NCI-H146 treated with DMSO at 0.1 percent for 48 hours (cell line): ENCODE measurements at regions not wholly inside any gene's neighbourhood (a gene's known extent, or its start where the extent isn't known, plus 50 kb on each side); places are given as distances from the start of the nearest gene placed in this dataset.
"Not testable (repeated sequence)": the region's sequence is repeated elsewhere in the genome, so short reads cannot be mapped to it uniquely, and the experiment has no call there.

Source experiments
- DNase-seq: peaks from one replicate; lab custom pipeline; 2025; ENCODE audit not compliant: unreplicated experiment; lab: John Stamatoyannopoulos, UW

DNA sequence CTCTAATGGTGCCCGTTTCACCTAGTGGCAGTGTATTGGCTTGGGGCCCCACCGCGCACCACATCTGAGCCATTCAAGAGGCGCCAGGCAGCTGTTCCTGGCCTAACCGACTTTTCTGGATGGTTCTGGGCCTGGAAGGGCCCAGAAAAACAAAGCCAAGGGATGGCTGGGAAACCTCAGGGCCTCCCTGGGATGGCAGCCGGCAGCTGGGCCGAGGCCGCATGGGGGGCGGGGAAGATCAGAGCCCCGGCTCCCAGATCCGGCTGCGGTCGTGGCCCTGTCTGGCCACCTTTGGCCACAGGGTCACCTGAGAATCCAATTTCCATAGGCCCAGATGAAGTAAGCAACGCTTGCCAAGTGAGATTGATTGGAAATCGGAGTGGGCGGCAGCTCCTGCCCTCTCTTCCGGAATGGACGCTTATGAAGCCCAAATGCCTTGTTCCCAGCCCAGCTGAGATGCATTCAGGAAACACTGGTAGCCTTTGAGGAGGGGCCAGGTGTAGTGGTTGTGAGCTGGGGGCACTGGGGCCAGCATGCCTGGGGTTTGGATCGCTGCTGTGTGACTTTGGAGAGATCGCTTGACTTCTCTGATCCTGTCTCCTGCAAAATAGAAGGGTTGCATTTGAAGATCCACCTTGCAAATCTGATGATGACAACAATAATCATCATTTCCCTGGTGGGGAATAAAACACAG, 163.8 kb upstream of the GSE1 start:
- DNase-seq, result peak; percentile 46

- no peak for DNase-seq
Measured at GRCh38 chr16:85449885-85450245, 163.3 kb upstream of the GSE1 start.

DNA sequence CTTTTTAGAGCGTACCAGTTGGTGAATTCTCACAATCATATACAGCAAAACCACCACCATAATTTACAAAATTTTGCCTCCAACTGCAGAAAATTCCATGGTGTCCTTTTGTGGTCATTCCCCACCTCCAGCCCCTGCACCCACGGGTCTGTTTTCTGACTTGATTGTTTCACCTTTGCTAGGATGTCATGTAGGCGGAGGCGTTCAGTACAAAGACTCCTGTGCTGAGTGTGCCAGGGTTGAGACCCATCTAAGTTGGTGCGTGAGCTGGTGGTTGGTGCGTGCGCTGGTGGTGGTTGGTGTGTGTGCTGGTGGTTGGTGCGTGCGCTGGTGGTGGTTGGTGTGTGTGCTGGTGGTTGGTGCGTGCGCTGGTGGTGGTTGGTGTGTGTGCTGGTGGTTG, 162.0 kb upstream of the GSE1 start:
- not testable (repeated sequence) for DNase-seq

GRCh38 chr16:85451641-85452363, 161.3 kb upstream of the GSE1 start:
- DNase-seq, result peak; percentile 29

DNA sequence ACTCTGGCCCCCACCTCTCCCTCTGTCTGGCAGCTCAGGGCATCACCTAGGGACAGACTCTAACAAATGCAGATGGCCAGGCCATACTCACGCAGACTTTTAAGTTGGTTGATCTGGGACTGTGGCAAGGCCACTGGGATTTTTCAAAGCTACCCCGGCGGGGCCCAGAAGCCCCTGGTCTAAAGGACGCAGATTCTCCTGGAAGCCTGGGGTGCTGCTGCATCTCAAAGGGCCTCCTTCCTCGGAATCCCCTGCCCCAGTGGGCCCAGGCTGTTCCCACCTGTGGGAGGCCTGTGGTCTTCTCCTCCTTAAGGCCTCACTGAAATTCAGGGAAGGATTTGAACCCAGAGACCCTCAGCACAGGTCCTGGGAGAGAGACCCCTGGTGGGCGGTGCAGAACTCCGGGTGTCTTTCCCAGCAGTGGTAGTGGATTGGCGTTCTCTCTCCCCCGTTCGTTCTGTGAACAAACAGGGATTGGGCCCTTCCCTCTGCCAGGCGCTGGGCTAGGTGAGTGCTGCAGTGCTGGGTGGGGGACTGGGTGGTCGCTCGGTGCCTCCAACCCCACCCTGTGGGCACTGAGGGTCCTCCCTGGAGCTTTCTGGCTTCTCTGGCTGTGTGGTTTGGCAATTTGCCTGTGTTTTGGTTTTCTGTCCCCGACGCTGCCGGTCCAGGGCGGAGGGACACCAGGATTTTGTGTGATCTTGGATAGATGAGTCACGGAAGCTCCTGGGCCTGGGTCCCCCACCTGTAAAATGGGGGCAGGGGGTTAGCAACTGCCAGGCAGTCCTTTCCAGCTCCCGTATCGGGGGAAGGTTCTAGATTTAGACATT, 160.5 kb upstream of the GSE1 start:
- DNase-seq, result no peak

DNA sequence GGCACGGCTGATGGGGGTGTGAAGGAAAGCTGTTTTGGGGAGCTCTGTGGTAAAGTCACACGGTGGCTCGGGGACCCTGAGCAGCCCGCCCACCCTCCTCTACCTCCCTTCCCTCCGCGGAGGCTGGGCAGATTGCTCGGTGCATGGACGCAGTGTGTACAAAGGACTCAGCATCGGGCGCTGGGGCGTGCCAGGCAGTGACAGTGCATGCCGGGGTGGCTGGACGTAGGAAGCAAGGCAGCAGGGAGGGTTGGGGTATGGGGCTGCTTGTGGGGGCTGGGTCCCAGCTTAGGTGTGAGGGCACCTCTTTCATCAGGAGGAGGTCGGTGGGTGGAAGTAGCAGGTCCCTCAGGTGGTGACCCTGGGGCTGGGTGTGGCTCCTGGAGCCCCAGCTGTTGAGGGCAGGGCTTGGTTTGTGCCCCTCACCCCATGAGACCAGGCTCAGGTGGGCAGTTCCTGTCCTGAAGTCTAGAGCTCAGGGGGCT, 159.9 kb upstream of the GSE1 start:
- no peak for DNase-seq

GRCh38 chr16:85453703-85454102, 159.4 kb upstream of the GSE1 start:
- DNase-seq, result no peak

DNA sequence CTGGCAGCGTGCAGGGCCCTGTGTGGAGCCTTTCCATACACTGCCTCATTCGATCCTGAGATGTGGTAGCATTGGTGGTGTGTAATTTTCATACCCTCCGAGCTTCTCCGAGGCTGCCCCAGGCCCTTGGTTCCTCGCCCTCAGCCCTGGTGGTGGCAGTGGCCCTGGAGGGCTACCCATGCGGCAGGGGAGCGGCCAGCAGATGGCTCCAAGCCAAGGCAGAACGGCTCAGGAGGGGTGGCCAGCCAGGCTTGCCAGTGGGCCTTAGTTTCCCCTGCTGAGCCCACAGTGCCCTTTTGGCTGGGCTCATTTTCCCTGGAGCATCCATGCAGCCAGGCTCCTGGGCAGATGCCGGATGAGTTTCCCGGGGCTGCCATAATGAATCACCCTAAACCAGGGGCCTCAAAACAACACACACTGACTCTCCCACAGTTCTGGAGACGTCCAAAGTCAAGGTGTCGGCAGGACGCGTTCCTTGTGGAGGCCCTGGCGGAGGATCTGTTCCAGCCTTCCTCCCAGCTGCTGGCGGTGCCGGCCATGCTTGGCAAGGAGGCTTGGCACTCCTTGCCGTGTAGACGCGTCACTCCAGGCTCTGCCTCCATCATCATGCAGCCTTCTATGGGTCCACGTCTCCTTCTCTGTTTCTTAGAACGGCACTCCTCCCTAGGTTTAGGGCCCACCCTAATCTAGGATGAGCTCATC, 158.8 kb upstream of the GSE1 start:
- no peak for DNase-seq

DNA sequence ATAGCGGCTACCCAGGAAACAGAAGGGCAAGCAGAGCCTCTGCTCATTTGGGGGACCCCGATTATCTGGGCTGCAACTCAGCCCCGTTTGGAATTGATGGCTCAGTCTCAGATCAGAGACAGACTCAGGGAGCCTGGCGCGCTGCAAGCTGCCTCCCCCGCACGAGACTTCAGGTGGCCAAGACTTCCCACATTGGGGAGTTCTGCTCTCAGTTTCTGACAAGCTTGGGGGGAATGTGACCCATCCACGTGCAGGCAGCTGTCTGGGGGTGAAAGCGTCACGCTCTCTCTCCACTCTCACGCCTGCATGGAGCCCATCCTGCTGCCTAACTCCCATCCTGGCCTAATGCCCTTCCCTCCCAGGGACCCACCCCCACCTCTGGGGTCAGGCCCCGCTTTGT, 157.6 kb upstream of the GSE1 start:
- DNase-seq, result no peak

DNA sequence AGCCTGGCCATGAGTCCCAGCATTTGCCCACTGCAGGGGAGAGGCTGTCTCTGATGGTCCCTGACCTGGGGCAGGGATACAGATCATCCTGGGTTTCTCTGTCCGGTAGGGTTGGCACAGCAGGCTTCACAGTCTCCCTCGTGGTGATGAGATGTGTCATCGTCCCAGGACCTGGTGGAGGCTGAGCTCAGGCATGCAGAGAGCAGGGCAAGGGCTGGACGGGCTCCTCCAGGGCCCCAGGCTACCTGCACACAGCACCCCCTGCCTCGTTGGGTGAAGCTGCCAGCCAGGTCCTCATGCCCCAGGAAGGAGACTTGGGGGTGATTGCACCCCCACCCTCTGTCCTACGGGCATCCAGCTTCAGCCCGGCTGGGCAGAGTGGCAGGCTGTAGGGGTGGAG, 155.8 kb upstream of the GSE1 start:
- no peak for DNase-seq

- no peak for DNase-seq
Measured at GRCh38 chr16:85458968-85459367, 154.2 kb upstream of the GSE1 start.

GRCh38 chr16:85459529-85460251, 153.4 kb upstream of the GSE1 start:
- no peak for DNase-seq

GRCh38 chr16:85460252-85461021, 152.7 kb upstream of the GSE1 start:
- no peak for DNase-seq

- no peak for DNase-seq
Measured at GRCh38 chr16:85461022-85461813, 151.9 kb upstream of the GSE1 start.

DNA sequence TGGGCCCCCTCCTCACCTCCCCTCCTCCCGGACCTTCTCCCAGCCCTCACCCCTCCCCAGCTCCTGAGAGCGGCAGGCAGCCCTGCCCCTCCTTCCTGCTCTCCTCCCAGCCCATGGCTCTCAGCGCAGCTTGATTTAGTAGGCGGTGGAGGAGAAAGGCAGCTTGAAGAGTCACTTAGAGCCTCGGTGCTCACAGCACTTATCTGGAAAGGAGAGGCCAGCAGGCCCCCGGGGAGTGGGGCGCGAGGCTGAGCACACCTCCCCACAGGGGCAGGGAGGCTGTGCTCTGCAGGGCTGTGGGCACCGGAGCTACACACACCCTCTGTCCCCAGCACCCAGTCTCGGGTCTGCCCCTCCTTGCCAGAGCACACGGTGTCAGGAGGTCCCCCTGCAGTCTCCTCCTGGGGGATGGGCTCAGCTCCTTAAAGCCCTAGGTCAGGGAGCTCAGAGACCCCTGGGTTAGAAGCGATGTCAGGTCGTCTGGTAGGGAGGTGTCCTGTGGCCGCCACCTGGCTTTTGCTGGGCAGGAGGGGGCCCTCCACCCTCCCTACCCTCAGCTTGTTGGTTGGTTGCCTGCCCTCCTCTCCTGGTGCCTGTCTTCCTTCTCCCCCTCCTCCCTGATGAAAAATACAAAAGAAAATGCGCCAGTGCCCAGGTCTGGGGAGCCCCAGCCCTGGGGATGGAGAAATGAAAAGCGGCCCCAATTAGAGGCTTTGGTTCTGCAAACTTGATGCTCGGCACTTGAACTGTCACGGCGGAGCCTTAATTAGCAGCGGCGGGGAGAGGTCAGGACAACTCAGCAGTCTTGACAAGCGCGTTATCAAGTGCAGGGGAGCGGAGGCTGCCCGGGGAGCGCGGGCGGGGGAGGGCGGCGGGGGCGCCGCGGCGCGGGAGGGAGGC, 151.1 kb upstream of the GSE1 start:
- DNase-seq, result peak; percentile 38

DNA sequence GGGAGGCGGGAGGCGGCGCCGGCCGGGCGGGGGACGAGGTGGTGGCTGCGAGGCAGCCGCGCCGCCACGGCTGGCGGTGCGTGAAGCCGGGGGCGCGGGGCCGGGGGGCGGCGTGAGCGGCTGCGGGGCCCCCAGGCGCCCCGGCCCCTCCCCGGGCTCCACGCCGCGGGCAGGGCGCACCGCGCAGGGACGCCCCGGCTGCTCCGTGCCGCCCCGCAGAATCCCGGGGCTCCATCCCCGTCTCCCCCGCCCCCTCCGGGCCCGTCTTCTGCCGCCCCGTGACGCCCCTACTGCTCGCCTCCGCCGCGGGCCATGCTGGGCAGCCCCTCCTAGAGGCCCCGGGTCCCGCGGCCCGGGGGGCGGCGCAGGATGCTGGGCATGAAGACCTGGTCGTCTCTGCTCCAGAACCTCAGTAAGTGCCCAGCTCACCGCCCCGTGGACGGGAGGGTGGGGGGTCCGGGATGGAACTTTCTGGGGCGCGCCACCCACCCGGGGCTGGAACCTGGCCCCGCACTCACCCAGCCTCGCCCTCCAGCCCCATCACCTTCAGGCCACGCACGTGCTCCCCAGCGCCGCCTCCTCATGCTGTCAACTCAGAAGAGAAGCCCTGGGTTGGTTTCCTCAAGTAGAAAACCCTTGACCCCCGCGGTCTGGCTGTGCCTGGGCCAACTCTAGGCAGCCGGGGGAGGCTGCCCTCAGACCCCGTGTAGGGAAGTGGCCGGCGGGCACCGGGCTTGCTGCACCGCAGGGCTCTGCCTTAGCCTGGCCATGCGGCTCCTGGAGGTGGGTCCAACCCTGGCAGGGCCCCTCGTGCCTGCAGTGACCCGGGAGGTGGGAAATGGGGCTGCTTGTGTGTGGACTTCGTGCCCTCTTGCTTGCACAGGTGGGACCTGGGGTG, 150.2 kb upstream of the GSE1 start:
- no peak for DNase-seq
